ENCODE measurements at regions not wholly inside any gene's neighbourhood (a gene's known extent, or its start where the extent isn't known, plus 50 kb on each side); places are given as distances from the start of the nearest gene placed in this dataset.

- Histone ChIP-seq H3K27me3 (replicated peaks in 1 of 2; ENCODE audit: control insufficient read depth in 2 of 2, insufficient read depth in 2 of 2, low read length in 1 of 2) (no peaks in the 10 kb centered on the region), H3K9me3 (replicated peaks; ENCODE audit: control insufficient read depth, insufficient read depth, low read length) (no peaks in the 10 kb centered on the region), H4K20me1 (ENCODE audit: control insufficient read depth, insufficient read depth) (no peaks in the 10 kb centered on the region), H3K27ac (ENCODE audit: control insufficient read depth, insufficient read depth) (no peak overlapping the region), H2AFZ (ENCODE audit: control insufficient read depth, low read depth, low read length) (no peak overlapping the region), H3K4me2 (ENCODE audit: control insufficient read depth, insufficient read depth) (no peak overlapping the region), H3K36me3 (ENCODE audit: control insufficient read depth in 2 of 2, insufficient read depth in 2 of 2, low read length in 1 of 2) (no peaks in the 10 kb centered on the region), H3K79me2 (ENCODE audit: control insufficient read depth, insufficient read depth, low read length) (no peaks in the 10 kb centered on the region), H3K9ac (ENCODE audit: control insufficient read depth, insufficient read depth, low read length) (no peak overlapping the region), H3K4me3 (no peak overlapping the region), H3K4me1 (ENCODE audit: control insufficient read depth, insufficient read depth, low read length) (no peaks in the 10 kb centered on the region)
- no peak for ATAC-seq
- ChIA-PET SMC1A (ENCODE audit: uncharacterized antibody, unreplicated experiment) (no interaction called here), RAD21 (ENCODE audit: unreplicated experiment) (no interaction called here), POLR2A (no interaction called here), CTCF (no interaction called here)
- 7% methylated on average over 3 of the region's 3 CpGs for WGBS (ENCODE audit: insufficient coverage, insufficient replicate concordance, low lambda C conversion rate, missing lambda C conversion rate)
- in situ Hi-C loops (cut with MboI): no loop called here
- FAIRE-seq: no peak
- no peak for TF ChIP-seq BCL3 (IDR thresholded peaks at IDR 0.05; ENCODE audit: borderline replicate concordance, insufficient read depth, low read depth, low read length, poor library complexity, severe bottlenecking)
- no peak for TF ChIP-seq ZZZ3 (IDR thresholded peaks at IDR 0.05; ENCODE audit: control insufficient read depth, insufficient read length, low read depth)
- TF ChIP-seq TAF1 (IDR thresholded peaks at IDR 0.05; ENCODE audit: borderline replicate concordance, low read depth, low read length): no peak
- TF ChIP-seq POLR2A (IDR thresholded peaks at IDR 0.05; ENCODE audit: low read depth, low read length): no peak
- no peak for TF ChIP-seq SUPT20H (IDR thresholded peaks at IDR 0.05; ENCODE audit: borderline replicate concordance, control insufficient read depth, low read depth, low read length)
- no peak for TF ChIP-seq ZNF687 (IDR thresholded peaks at IDR 0.05)
- no peak for TF ChIP-seq CEBPZ (IDR thresholded peaks at IDR 0.05; ENCODE audit: low read depth, low read length)
- TF ChIP-seq NR2C2 (IDR thresholded peaks at IDR 0.05; ENCODE audit: borderline replicate concordance, control insufficient read depth, insufficient read length, low read depth): no peak
- TF ChIP-seq SIX5 (IDR thresholded peaks at IDR 0.05; ENCODE audit: low read depth, low read length, severe bottlenecking): no peak
- no peak for TF ChIP-seq MEF2B (IDR thresholded peaks at IDR 0.05; ENCODE audit: partially characterized antibody, poor library complexity, severe bottlenecking)
- TF ChIP-seq IRF5 (IDR thresholded peaks at IDR 0.05; ENCODE audit: borderline replicate concordance): no peak
- no peak for TF ChIP-seq TARDBP (IDR thresholded peaks at IDR 0.05; ENCODE audit: borderline replicate concordance)
- DNase-seq (ENCODE audit: low read depth, low spot score): no peak
- BruUV-seq (replicated peaks): no TSS peak
- intact Hi-C loops (cut with micrococcal nuclease; ENCODE audit: unreplicated experiment): no loop called here
Measured at GRCh38 chr21:15227919-15228318, 163.1 kb upstream of the NRIP1 start.
